ENCODE measurements at regions not wholly inside any gene's neighbourhood (a gene's known extent, or its start where the extent isn't known, plus 50 kb on each side); places are given as distances from the start of the nearest gene placed in this dataset.
"Not testable (repeated sequence)": the region's sequence is repeated elsewhere in the genome, so short reads cannot be mapped to it uniquely, and the experiment has no call there.

DNA sequence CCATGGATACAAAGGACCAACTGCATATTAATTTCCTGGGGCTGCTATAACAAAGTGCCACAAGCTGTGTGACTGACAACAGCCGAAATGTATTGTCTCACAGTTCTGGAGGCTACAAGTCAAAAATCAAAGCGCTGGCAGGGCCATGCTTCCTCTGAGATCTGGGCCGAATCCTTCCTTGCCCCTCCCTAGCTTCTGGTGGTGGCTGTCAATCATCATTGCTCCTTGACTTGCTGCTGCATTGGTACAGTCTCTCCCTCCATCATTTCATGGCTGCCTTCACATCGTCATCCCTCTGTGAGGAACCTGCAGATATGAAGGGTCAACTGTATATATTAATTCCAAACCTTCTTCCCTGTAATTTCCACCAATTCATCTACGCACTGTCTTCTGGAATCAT lies 118.3 kb downstream of the EXOC5 start:
- no peak for DNase-seq (ENCODE audit: low read depth, low spot score)

DNA sequence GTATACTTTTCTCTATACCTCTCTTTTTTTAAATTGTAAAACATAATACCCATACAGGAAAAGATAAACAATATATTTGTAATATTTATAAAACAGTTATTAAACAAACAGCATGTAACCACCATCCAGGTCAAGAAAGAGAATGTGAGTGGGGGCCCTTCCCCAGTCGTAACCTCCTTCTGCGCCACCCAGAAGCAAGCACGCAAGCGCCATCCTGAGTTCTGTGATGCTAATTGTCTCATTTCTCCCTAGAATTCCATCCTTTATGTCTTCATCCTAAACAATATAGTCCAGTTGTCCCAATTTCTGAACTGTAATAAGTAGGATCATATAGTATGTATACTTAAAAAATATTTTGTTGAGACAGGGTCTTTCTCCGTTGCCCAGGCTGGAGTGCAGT lies 129.5 kb downstream of the EXOC5 start:
- no peak for DNase-seq (ENCODE audit: low read depth, low spot score)

DNA sequence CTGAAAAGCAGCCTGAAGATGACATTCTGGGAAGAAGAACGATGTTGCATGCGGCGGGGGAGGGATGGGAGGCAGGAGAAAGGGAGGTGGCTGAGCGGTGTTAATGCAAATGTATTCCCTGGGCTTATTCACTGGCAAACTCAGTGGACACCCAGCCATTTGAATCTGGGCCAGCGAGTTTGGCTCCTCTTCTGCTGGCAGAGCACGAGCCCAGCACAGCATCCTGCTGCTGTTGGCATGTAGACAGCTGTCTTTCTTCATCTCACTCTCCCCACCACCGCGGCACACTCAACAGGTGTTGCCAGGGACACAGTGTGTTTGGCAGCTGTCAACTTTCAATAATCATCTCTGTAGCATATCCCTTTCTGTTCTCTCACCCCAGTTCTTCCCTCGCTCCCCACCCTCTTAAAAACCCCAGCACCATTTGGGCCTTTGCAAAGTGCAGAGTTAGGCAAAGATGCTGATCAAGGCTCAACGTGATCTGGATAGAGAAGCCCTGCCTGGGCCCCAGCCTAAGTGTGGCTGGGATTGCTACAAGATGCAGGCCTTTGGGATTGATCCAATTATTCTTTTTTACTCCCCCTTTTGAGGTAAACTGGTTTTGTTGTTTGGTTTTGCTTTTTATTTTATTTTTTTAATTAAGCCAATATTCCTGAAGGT lies 131.9 kb downstream of the EXOC5 start:
- DNase-seq (ENCODE audit: low read depth, low spot score): no peak

DNA sequence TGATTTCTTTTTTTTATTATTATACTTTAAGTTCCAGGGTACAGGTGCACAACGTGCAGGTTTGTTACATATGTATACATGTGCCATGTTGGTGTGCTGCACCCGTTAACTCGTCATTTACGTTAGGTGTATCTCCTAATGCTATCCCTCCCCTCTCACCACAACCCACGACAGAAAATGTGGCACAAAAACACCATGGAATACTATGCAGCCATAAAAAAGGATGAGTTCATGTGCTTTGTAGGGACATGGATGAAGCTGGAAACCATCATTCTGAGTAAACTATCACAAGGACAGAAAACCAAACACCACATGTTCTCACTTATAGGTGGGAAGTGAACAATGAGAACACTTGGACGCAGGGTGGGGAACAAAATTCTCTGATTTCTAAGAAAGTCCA lies 140.9 kb downstream of the EXOC5 start:
- DNase-seq (ENCODE audit: low read depth, low spot score): not testable (repeated sequence)

DNA sequence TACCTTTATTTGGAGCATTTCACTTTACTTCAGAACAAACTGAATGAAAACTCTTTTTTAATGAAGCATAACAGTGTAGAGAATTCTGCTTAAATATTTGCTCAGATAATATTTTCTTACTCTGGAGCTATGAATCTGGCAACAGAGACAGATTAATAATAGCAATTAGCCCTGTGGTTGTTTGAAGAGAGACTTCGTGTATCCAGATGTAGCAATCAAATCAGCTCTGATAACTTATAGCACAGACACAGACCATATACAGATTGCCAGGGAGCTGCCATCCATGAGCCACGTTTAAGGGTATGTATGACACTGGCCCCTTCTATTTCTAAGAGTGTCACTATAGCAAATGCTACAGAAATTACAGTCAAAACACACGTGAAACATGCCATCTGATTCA lies 146.6 kb downstream of the EXOC5 start:
- DNase-seq (ENCODE audit: low read depth, low spot score): no peak

DNA sequence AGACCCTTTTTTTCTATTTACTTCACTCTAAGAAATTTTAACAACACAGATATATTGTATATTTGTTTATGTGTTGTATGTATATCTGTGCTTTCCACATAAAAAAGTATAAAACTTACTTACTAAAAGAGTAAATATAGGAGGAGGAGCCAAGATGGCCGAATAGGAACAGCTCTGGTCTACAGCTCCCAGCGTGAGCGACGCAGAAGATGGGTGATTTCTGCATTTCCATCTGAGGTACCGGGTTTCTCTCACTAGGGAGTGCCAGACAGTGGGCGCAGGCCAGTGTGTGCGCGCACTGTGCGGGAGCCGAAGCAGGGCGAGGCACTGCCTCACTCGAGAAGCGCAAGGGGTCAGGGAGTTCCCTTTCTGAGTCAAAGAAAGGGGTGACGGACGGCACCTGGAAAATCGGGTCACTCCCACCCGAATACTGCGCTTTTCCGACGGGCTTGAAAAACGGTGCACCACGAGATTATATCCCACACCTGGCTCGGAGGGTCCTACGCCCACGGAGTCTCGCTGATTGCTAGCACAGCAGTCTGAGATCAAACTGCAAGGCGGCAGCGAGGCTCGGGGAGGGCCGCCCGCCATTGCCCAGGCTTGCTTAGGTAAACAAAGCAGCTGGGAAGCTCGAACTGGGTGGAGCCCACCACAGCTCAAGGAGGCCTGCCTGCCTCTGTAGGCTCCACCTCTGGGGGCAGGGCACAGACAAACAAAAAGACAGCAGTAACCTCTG lies 156.5 kb downstream of the EXOC5 start:
- not testable (repeated sequence) for DNase-seq (ENCODE audit: low read depth, low spot score)

DNA sequence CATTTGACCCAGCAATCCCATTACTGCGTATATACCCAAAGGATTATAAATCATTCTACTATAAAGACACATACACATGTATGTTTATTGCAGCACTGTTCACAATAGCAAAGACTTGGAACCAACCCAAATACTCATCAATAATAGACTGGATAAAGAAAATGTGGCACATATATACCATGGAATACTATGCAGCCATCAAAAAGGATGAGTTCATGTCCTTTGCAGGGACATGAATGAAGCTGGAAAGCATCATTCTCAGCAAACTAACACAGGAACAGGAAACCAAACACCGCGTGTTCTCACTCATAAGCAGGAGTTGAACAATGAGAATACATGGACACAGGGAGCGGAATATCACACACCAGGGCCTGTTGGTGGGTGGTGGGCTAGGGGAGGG lies 158.3 kb downstream of the EXOC5 start:
- not testable (repeated sequence) for DNase-seq (ENCODE audit: low read depth, low spot score)

DNA sequence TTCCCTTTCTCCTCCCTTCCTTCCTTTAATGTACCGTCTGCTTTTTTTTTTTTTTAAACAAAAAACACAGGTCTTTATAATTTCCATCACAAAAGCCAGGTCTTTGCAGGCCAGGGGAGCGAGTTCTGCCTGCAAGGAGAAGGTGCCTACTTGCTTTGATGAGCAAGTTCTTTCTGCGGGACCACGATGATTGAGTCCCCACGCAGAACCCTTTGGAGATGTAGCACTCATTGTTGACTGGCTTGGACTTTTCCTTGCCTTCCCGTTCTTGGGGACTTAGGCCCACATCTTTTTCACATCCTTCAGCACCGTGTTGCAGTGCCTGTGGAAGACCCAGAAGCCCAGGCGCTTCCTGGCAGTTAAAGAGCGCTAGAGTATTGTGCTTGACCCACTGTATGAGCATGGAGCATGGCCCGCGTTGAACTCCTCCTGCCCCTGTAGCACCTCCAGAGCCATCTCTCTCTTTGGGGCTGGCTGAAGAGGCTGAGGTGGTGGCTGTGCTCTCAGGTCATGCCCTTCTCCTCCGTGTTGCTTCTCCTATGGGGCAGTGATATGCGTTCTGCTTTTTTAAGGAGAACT lies 177.6 kb downstream of the EXOC5 start:
- no peak for DNase-seq (ENCODE audit: low read depth, low spot score)

DNA sequence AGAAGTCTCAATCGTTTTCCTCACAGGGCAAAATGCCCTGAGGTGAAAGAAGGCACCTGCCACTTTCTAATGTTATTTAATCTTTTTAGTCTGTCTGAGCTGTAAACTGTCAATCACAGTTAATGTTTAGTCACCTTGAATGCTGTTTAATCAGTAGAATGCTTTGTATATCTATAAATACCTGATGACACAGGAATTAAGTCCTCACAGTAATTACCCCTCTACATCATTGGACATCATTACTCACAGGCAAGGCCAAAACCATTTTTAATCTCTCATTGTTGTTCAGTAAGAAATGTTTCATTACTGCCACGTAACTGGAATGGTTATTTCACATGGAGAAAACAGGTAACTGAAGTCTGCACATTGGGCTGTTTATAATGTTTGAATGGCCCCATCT lies 178.8 kb downstream of the EXOC5 start:
- DNase-seq (ENCODE audit: low read depth, low spot score): no peak

DNA sequence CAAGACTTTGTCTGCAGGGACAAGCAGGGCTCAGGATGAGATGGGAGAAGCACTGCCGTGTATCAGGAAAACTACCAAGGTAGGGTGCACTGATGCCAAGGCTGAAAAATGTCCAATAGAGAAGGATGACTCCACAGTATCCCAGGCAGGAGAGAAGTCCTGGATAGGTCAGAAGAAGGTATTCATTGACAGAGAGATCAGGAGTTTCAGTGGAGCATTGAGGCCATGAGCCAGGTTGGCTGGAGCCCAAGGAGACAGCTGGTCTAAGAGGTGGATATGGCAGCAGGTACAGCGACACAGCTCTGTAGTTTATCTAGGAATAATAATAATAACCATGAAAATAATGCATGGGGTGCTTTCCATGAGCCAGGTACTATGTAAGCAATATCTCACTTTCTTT lies 180.9 kb downstream of the EXOC5 start:
- DNase-seq (ENCODE audit: low read depth, low spot score): no peak

DNA sequence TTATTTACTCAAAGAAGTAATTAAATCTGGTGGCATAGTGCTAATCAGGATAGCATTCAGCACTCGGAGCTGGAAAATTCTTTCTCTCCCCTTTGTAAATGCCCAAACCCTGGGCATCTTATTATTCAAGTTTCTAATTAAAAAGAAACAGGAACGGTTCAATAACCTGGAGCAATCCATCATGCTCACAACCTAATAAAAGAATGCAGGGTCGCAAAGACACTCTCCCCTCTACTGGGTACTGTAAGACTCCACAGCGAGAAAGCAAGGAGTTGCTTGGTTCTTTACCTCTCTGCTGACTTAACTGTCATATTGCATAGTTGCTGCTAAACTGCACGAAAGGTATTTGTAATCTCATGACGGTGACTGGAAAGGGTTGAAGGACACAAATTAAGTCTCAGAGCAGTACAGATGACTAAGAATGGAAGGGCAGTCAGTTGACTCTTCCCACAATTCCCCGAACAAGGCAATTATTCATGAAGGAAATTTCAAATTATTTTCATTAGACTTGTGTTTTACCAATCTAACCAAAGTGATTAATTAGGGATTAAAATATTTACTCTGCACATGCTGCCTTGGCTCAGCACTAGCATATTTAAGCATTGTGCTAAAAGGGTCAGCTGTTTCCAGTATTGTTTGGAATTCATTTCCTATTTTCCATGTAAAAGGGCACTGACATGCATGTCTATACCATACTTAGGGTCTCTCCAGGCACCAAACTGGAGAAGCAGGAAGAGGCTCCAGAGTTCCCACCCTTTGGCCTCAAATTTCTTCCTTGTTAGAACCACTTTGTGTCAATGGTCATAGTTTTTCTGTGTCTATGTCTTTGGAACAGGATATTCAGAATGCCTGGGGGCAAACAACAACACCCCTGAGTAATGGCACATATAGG lies 182.2 kb downstream of the EXOC5 start:
- DNase-seq (ENCODE audit: low read depth, low spot score): no peak

DNA sequence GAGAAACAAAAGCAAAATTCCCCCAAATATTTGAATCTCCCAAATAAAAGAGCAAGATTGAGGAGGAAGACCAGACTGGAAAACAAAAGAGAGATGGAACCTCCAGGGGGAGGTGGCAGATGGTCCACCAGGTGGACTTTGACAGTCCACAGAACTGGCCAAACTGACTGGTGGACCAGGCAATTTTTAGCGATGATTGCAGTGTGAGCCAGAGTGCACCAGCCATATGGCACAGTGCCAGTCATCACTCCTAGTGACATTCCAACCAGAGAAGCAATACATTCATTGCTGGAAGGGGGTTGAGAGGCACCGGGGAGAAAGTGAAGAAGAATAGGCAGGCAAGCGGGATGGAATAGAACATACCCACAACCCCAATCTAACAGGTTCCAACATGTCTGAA lies 182.9 kb downstream of the EXOC5 start:
- no peak for DNase-seq (ENCODE audit: low read depth, low spot score)

DNA sequence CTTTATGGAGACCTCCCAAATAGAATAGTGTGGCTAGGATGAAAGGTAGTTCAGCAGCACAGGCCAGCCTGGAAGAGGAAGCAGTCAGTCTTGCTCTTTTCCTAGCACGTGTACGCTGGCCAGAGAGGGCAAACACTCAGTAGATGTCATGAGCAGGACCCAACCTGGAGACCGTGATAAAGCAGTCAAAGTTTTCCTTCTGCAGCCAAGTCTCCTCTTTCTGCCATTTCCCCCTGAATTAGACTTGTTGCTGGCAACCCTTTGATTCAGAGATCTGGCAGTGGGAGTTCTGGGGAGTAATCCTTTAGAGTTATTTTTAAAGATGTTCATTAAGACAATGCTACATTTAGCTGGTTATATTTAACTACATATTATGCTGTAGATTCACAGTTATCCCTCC lies 183.7 kb downstream of the EXOC5 start:
- no peak for DNase-seq (ENCODE audit: low read depth, low spot score)

DNA sequence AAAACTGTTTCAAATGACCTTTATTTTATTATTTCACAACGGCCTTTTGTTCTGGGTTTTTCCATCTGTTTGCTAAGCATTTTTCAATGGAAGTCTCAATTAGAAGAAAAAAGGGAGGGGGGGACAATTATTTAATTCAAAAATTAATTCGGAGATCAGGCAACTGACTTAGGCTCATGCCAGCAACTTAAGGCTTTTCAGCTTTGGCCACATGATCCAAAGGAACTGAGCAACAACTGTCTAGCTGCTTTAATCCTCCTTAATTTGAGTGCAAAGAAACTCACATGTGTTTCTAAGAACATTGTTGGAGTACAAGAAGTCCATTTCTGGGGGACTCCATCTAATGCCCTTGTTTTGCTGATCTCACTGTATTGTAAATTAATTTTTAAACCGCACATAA lies 188.0 kb downstream of the EXOC5 start:
- no peak for DNase-seq (ENCODE audit: low read depth, low spot score)

DNA sequence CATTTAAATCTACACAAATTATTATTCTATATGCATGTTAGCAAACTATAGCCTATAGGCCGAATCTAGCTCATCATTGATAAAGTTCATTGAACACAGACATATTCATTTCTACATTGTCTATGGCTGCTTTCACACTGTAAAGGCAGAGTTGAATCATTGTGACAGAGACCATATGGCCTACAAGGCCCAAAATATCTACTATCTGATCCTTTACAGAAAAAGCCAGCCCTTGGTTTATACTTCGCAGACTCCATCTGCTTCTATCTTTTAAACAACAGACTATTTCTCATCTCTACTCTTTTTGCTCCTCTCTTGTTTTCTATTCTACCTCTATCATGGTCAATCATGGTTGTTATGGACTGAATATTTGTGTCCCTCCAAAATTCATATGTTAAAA lies 190.7 kb downstream of the EXOC5 start:
- no peak for DNase-seq (ENCODE audit: low read depth, low spot score)

DNA sequence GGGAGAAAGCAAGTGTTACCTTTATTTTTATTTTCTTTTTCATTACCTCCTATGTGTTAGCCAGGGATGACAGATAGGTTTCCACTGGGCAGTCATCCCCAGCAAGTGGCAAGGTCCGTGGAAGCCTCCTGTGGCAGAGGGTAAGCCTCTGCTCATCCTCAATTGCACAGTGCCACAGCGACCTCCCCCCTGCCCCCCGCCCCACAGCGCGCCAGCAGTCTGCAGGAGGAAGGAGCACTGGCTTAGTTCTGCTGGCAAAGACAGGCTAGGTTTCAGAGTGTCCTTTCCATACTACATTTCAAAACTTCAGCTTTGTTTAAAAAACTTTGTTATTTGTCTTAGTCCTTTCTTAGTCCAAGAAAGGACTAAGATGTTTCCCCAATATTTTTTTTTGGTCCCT lies 194.7 kb downstream of the EXOC5 start:
- DNase-seq (ENCODE audit: low read depth, low spot score): no peak

DNA sequence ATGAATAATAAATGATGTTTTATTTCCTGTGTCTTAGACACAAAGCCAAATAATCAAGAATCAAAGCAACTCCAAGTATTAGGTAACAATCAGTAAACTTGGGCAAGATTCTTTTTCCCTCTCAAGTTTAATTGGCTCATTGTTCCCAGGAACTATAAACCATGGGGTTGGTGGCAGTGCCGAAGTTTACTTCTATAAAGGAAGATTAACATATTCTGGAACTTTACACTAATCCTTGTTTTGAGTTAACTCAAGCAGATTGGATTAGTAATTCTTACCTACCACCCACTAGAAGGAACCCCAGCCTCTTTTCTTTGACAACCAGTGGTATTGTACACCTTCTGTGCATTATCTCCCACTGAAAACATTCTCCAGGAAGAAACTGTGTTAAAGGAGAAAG lies 197.1 kb downstream of the EXOC5 start:
- DNase-seq (ENCODE audit: low read depth, low spot score): no peak

DNA sequence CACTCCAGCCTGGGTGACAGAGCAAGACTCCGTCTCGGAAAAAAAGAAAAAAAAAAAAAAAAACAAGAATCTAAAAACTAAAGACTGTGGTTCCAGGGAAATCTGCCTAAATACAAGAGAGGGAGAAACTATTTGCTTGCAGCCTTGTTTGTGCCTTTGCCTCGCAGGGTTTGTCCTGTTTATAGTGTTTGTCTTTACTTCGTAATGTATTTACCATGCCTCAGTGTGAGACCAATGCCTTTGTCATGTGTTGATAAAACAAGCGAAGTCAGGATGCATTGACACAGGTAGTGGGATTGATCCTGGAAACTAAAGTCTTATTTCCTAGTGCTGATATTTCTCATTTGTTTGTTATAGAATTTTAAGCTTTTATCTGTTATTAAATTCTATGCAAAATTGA lies 199.0 kb downstream of the EXOC5 start:
- no peak for DNase-seq (ENCODE audit: low read depth, low spot score)

DNA sequence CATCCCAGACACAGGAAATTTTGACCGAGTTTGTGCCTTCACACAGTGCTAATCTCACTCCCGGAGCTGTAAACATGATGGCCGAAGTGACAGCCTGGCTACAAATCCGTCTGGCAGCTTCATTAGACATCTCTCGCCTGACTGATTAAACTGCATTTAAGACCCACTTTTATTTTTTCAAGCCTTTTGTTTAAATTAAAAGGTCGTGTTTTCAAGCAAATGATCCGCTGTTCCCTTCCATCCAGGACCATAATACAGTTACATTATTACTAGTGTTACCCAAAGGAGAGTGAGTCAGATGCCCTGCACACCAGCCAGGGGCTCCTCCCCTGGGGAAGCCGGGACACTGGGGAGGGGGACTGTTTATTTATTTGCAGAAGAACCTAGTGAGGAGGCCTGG lies 200.2 kb downstream of the EXOC5 start:
- DNase-seq (ENCODE audit: low read depth, low spot score): no peak

DNA sequence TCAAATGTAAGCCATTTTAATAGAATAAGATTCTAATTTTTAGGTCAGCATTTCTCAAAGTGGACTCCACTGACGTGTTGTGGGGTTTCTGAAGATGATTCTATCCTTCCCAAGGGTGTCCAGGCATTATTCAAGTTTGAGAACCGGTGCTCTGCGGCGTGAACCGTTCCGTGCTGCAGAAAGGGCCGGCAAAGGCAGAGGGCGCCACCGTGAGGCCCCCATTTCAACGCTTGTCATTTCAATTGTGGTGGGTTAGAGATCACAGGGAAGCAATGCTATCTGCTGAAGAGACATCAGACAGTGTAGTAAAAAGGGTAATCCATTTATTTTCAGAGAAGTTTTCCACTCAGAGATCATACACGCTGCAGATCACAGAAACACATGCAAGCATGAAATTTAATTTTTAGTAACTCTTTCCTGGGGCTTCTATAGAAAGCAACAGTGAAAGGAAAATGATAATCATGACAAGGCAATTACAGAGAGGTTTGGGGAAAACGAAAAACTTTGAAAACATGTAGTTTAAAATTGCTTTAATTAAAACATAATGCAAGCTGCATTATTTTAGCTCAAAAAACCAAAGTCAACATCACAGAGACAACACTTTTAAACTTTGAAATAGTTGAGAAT lies 201.7 kb downstream of the EXOC5 start:
- no peak for DNase-seq (ENCODE audit: low read depth, low spot score)

DNA sequence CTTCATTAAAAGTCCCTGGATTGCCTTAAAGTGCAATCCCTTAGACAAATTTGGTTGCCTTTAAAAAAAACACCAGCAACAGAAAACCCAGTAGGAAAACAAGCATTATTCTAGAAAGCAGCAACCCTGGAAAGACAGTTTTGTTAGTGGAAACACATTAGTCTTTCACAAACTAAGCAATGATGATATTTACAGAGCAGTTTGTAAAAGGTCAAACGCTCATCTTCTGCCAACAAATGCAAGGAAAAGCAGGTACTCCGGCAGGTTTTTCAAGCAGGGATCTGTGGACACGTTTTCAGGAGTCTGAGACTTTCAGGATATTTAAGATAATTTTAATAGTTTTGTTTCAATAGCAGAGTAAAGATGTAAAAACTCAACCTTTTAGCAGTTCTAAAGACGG lies 202.2 kb downstream of the EXOC5 start:
- no peak for DNase-seq (ENCODE audit: low read depth, low spot score)
